ENCODE measurements at regions not wholly inside any gene's neighbourhood (a gene's known extent, or its start where the extent isn't known, plus 50 kb on each side); places are given as distances from the start of the nearest gene placed in this dataset.

DNA sequence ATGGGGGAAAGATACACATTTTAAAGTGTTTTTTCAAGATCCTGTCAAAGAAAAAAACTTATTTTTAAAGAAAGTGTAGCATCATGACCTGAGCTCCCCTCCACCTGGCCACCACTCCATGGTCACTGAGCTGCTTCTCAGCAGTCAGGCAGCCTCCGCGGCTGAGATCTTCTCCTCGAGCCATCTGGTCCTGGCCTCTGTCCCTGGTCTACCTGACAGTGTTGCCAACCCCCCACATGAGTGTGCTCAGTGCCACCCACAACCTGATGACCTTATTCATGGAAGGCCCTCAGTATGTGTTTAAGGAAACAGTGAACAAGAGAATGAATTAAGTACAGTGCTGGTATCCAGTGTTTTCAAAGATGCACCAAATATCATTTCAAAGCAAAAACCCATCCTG lies 694.5 kb upstream of the NRP1 start:
- Histone ChIP-seq H2AFZ (ENCODE audit: low read length) (no peak overlapping the region), H3K9ac (ENCODE audit: low read length) (no peak overlapping the region), H3K4me2 (ENCODE audit: low read length) (no peak overlapping the region), H3K4me1 (ENCODE audit: insufficient read depth, low read length, severe bottlenecking) (no peaks in the 10 kb centered on the region), H3K79me2 (ENCODE audit: insufficient read depth, low read length) (no peaks in the 10 kb centered on the region), H3K36me3 (ENCODE audit: insufficient read depth, low read length) (no peaks in the 10 kb centered on the region), H3K9me2 (ENCODE audit: low read depth, low read length) (no peaks in the 10 kb centered on the region), H3K9me3 (ENCODE audit: low read length) (no peaks in the 10 kb centered on the region), H3K4me3 (ENCODE audit: low read depth, low read length, poor library complexity, severe bottlenecking) (no peak overlapping the region), H3K27me3 (ENCODE audit: insufficient read depth, low read length) (no peaks in the 10 kb centered on the region), H4K20me1 (ENCODE audit: insufficient read depth, low read length) (no peaks in the 10 kb centered on the region), H3K27ac (ENCODE audit: low read depth, low read length, poor library complexity, severe bottlenecking) (no peak overlapping the region), H3F3A (ENCODE audit: insufficient read depth, low read length) (no peaks in the 10 kb centered on the region)
- TF ChIP-seq CTCF (IDR thresholded peaks at IDR 0.05; ENCODE audit: low read length) (no peak), EZH2 (IDR thresholded peaks at IDR 0.05; ENCODE audit: borderline replicate concordance, low read length) (no peak)

DNA sequence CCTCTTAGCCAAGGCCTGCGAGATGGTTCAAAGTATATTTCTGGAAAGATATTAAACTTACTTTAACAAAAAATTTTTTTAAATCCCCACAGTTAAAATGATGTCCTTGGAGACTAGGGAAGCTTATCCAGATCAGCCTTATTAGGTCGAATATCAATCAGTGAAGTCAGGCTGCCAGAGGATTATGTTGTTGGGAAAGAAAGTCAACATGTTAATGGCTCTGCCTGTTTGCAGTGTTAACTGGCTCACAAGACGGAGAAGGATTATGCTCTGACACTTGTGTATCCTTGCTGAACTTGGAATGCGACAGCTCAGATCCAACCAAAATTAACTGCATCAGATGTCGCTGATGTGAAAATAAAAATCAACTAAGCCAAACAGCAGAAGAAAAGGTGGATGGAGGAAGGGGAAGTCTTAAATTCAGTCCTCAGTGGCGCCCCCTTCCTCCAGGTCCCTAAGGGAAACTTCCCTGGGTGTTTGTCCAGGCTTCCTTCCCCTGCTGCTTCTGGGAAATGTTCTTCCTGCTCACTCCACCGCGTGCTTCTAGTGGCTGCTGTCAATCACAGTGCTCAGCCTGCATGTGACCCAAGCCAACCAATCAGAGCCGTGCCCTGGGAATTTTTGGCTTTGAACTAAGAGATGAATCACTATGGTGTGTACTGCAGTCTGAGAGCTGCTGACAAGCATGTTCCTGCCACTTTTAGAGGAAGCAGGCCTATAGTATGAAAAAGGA lies 690.4 kb upstream of the NRP1 start:
- Histone ChIP-seq H3K4me2 (ENCODE audit: low read length) (no peak overlapping the region), H3K4me1 (ENCODE audit: insufficient read depth, low read length, severe bottlenecking) (no peaks in the 10 kb centered on the region), H3K9ac (ENCODE audit: low read length) (no peak overlapping the region), H3K9me2 (ENCODE audit: low read depth, low read length) (no peaks in the 10 kb centered on the region), H3K36me3 (ENCODE audit: insufficient read depth, low read length) (no peaks in the 10 kb centered on the region), H3K4me3 (ENCODE audit: low read depth, low read length, poor library complexity, severe bottlenecking) (no peak overlapping the region), H2AFZ (ENCODE audit: low read length) (no peak overlapping the region), H3F3A (ENCODE audit: insufficient read depth, low read length) (no peaks in the 10 kb centered on the region), H3K27ac (ENCODE audit: low read depth, low read length, poor library complexity, severe bottlenecking) (no peak overlapping the region), H3K9me3 (ENCODE audit: low read length) (no peaks in the 10 kb centered on the region), H4K20me1 (ENCODE audit: insufficient read depth, low read length) (no peaks in the 10 kb centered on the region), H3K27me3 (ENCODE audit: insufficient read depth, low read length) (no peaks in the 10 kb centered on the region), H3K79me2 (ENCODE audit: insufficient read depth, low read length) (no peaks in the 10 kb centered on the region)
- TF ChIP-seq CTCF (IDR thresholded peaks at IDR 0.05; ENCODE audit: low read length) (no peak), EZH2 (IDR thresholded peaks at IDR 0.05; ENCODE audit: borderline replicate concordance, low read length) (no peak)

DNA sequence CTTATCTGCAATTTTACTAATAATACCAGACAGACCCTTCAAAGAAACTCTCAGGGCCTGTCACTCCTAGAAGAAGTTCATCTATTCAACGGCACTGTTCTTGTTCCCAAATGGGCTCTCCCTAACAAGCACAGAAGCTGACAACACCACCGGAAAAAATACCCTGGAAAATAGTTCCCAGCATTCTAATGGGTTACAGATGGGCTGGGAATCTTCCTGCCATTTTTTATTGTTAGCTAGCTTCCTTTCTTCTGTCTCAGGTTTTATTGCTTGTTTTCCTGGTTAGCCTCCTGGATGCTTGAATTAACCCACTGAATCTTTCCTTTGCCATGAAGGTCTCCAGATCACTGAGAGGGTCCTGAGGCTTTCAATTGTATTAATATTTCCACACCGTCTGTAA lies 689.8 kb upstream of the NRP1 start:
- H3K4me1 ChIP-seq (ENCODE audit: insufficient read depth, low read length, severe bottlenecking): no peaks in the 10 kb centered on the region
- no peaks in the 10 kb centered on the region for H3K9me3 ChIP-seq (ENCODE audit: low read length)
- H3K36me3 ChIP-seq (ENCODE audit: insufficient read depth, low read length): no peaks in the 10 kb centered on the region
- H3K4me3 ChIP-seq (ENCODE audit: low read depth, low read length, poor library complexity, severe bottlenecking): no peak overlapping the region
- H3F3A ChIP-seq (ENCODE audit: insufficient read depth, low read length): no peaks in the 10 kb centered on the region
- no peaks in the 10 kb centered on the region for H3K27me3 ChIP-seq (ENCODE audit: insufficient read depth, low read length)
- H2AFZ ChIP-seq (ENCODE audit: low read length): no peak overlapping the region
- H3K27ac ChIP-seq (ENCODE audit: low read depth, low read length, poor library complexity, severe bottlenecking): no peak overlapping the region
- no peaks in the 10 kb centered on the region for H3K9me2 ChIP-seq (ENCODE audit: low read depth, low read length)
- no peak overlapping the region for H3K9ac ChIP-seq (ENCODE audit: low read length)
- no peaks in the 10 kb centered on the region for H3K79me2 ChIP-seq (ENCODE audit: insufficient read depth, low read length)
- no peak overlapping the region for H3K4me2 ChIP-seq (ENCODE audit: low read length)
- no peak for TF ChIP-seq EZH2 (IDR thresholded peaks at IDR 0.05; ENCODE audit: borderline replicate concordance, low read length)
- no peak for TF ChIP-seq CTCF (IDR thresholded peaks at IDR 0.05; ENCODE audit: low read length)
- H4K20me1 ChIP-seq (ENCODE audit: insufficient read depth, low read length): no peaks in the 10 kb centered on the region

All from OCI-LY1 (cell line).